Loucy (cell line): ENCODE measurements at regions not wholly inside any gene's neighbourhood (a gene's known extent, or its start where the extent isn't known, plus 50 kb on each side); places are given as distances from the start of the nearest gene placed in this dataset.

Experiments
- H2AFZ ChIP-seq: fragments of 200-600 bp; sonication (generic); 2 replicates; pipeline ENCODE4 v1.6.0; 2016; ENCODE audit warnings: antibody characterized with exemption, mild to moderate bottlenecking, low read length, moderate library complexity
- H3F3A ChIP-seq: fragments of 200-600 bp; 2 replicates; pipeline ENCODE4 v1.6.0; 2016; ENCODE audit warnings: antibody characterized with exemption, low read depth, mild to moderate bottlenecking
- H3K27me3 ChIP-seq: fragments of 200-600 bp; sonication (generic); 2 replicates; pipeline ENCODE4 v1.6.1; 2014; ENCODE audit warnings: low read length, mild to moderate bottlenecking; ENCODE audit not compliant: insufficient read depth, poor library complexity, severe bottlenecking
- H3K36me3 ChIP-seq: fragments of 200-600 bp; sonication (generic); 2 replicates; pipeline ENCODE4 v1.6.1; 2016; ENCODE audit warnings: low read length; ENCODE audit not compliant: insufficient read depth
- H3K4me1 ChIP-seq: fragments of 200-600 bp; sonication (generic); 2 replicates; pipeline ENCODE4 v1.5.1; 2014; ENCODE audit warnings: low read length, mild to moderate bottlenecking; ENCODE audit not compliant: insufficient read depth, poor library complexity, severe bottlenecking
- H3K4me2 ChIP-seq: fragments of 200-600 bp; sonication (generic); 2 replicates; pipeline ENCODE4 v1.6.0; 2014; ENCODE audit warnings: antibody characterized with exemption, low read length, low read depth, mild to moderate bottlenecking; ENCODE audit not compliant: poor library complexity, severe bottlenecking
- H3K4me3 ChIP-seq: fragments of 200-600 bp; sonication (generic); 2 replicates; pipeline ENCODE4 v1.5.1; 2014; ENCODE audit warnings: low read length, mild to moderate bottlenecking, mixed read lengths; ENCODE audit not compliant: poor library complexity, severe bottlenecking
- H3K79me2 ChIP-seq: fragments of 200-600 bp; sonication (generic); 2 replicates; pipeline ENCODE4 v1.6.1; 2014; ENCODE audit warnings: low read length; ENCODE audit not compliant: insufficient read depth
- H3K9ac ChIP-seq: fragments of 200-600 bp; sonication (generic); 2 replicates; pipeline ENCODE4 v1.6.0; 2014; ENCODE audit warnings: mild to moderate bottlenecking, low read depth, low read length, moderate library complexity; ENCODE audit not compliant: poor library complexity, severe bottlenecking
- H3K9me2 ChIP-seq: fragments of 200-600 bp; sonication (generic); replicated peaks from 2 replicates; pipeline ENCODE4 v1.6.1; 2016; ENCODE audit warnings: low read depth, low read length, mixed read lengths
- H3K9me3 ChIP-seq: fragments of 200-600 bp; sonication (generic); 2 replicates; pipeline ENCODE4 v1.6.1; 2014; ENCODE audit warnings: mild to moderate bottlenecking, antibody characterized with exemption, low read length, low read depth; ENCODE audit not compliant: insufficient read depth
- H4K20me1 ChIP-seq: fragments of 200-600 bp; sonication (generic); 2 replicates; pipeline ENCODE4 v1.6.0; 2014; ENCODE audit warnings: antibody characterized with exemption, low read length, mild to moderate bottlenecking; ENCODE audit not compliant: insufficient read depth, poor library complexity, severe bottlenecking
- EZH2phosphoT487 ChIP-seq: fragments of 200-600 bp; IDR thresholded peaks from 2 replicates; pipeline ENCODE4 v1.6.1; 2018; ENCODE audit warnings: antibody characterized with exemption, mild to moderate bottlenecking, moderate library complexity, borderline replicate concordance
- TF ChIP-seq, protein P1 (sequence below): fragments of 200-600 bp; sonication (generic); conservative IDR thresholded peaks from 2 replicates; pipeline ENCODE4 v1.5.1; 2014; ENCODE audit warnings: mild to moderate bottlenecking, antibody characterized with exemption, low read length

DNA sequence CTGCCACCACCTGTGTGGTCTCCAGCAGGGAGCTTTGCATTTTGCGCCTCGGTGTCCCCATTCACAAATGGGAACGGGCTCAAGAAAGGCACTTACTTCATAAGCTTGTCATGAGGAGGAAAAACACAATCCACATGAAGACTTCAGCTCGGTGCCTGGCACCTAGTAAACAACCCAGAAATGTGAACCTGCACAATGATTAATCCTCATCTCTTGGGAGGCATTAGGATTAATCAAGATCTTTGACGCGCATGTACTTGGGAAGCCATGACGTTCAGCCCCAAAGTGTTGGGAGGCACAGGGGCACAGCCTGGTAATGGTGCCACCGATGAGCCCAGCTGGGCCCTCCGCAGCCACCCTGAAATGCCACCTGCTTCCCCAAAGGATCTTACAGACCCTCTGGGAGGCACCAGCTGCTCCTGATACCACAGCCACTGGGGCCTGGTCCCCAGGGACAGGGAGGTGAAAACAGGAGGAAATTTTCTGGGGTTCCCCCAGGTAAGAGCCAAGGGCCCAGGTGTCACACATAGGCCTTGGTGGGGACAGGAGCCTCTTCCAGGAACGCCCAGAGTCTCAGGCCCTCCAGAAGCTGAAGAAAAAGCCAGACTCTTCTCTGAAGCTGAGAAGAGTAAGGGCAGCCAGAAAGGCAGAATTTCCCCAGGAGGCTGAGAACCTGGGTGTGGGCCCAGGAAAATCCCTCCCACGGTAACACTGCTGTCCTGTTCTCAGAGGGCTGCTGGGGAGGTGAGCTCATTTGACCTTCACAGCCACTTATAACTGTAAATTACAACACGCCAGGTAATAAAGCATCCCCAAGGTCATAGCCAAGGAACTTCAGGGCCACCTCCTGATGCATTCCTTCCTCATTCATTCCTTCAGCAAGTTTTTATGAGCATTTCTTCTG is 507.5 kb downstream of the SHQ1 start:
- no peak overlapping the region for H2AFZ ChIP-seq
- no peaks in the 10 kb centered on the region for H3K27me3 ChIP-seq
- TF ChIP-seq EZH2phosphoT487 = no peak
- TF ChIP-seq, protein P1, sequence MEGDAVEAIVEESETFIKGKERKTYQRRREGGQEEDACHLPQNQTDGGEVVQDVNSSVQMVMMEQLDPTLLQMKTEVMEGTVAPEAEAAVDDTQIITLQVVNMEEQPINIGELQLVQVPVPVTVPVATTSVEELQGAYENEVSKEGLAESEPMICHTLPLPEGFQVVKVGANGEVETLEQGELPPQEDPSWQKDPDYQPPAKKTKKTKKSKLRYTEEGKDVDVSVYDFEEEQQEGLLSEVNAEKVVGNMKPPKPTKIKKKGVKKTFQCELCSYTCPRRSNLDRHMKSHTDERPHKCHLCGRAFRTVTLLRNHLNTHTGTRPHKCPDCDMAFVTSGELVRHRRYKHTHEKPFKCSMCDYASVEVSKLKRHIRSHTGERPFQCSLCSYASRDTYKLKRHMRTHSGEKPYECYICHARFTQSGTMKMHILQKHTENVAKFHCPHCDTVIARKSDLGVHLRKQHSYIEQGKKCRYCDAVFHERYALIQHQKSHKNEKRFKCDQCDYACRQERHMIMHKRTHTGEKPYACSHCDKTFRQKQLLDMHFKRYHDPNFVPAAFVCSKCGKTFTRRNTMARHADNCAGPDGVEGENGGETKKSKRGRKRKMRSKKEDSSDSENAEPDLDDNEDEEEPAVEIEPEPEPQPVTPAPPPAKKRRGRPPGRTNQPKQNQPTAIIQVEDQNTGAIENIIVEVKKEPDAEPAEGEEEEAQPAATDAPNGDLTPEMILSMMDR = no peak
- H3K9me2 ChIP-seq = no peaks in the 10 kb centered on the region
- no peak overlapping the region for H3K4me2 ChIP-seq
- H3K36me3 ChIP-seq = no peaks in the 10 kb centered on the region
- no peaks in the 10 kb centered on the region for H4K20me1 ChIP-seq
- H3K4me3 ChIP-seq = no peak overlapping the region
- H3K4me1 ChIP-seq = peaks cover 40% of the 10 kb centered on the region
- no peak overlapping the region for H3K9ac ChIP-seq
- no peaks in the 10 kb centered on the region for H3K9me3 ChIP-seq
- no peaks in the 10 kb centered on the region for H3K79me2 ChIP-seq
- peaks cover 11% of the 10 kb centered on the region; the same call in 1 of the 2 replicates for H3F3A ChIP-seq

DNA sequence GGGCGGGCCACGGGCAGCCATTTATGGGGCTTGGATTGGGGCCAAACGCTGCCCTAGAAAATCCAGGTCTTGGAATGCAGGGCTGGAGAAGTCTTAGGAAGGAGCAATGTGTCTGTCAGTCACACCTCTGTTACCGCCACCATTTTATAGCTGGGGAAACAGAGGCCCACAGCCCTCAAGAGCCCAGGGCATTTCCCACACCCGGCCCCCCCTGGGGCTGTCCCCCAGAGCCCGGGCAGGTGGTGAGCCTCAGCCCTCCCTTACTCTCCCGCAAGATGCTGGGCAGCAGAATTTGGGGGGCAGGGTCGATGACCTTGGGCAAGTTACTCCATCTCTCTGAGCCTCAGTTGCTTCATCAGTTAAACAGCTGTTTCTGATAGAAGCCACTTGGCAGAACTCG is 508.2 kb downstream of the SHQ1 start:
- H3K4me1 ChIP-seq = peaks cover 33% of the 10 kb centered on the region
- peaks cover 11% of the 10 kb centered on the region; the same call in 1 of the 2 replicates for H3F3A ChIP-seq
- no peak overlapping the region for H3K4me2 ChIP-seq
- TF ChIP-seq, protein P1 = no peak
- no peak for TF ChIP-seq EZH2phosphoT487
- H2AFZ ChIP-seq = no peak overlapping the region
- H3K9ac ChIP-seq = no peak overlapping the region
- no peaks in the 10 kb centered on the region for H3K36me3 ChIP-seq
- H3K4me3 ChIP-seq = no peak overlapping the region
- H3K9me3 ChIP-seq = no peaks in the 10 kb centered on the region
- no peaks in the 10 kb centered on the region for H3K9me2 ChIP-seq
- no peaks in the 10 kb centered on the region for H3K27me3 ChIP-seq
- H3K79me2 ChIP-seq = no peaks in the 10 kb centered on the region
- H4K20me1 ChIP-seq = no peaks in the 10 kb centered on the region

DNA sequence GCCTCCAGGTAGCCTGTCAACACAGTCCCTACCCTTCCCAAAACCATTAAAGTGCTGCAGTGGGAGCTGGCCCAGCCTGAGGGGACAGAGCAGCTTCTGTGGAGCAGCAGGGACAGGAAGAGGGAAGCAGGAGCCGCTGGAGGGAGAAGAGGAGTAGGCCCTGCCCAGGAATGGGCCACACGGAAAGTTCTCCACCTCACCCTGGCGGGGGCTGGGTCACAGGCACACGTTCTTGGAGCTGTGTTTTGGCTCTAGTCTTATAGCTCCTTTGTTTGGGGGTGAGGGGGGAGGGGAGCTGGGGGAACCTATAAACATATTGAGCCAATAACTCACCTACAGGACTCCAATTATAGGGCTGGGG is 508.6 kb downstream of the SHQ1 start:
- Histone ChIP-seq H3F3A (peaks cover 11% of the 10 kb centered on the region; the same call in 1 of the 2 replicates), H2AFZ (no peak overlapping the region; the same call in 1 of the 2 replicates), H3K4me3 (no peak overlapping the region), H3K9ac (no peak overlapping the region), H3K9me2 (no peaks in the 10 kb centered on the region), H4K20me1 (no peaks in the 10 kb centered on the region), H3K4me1 (peaks cover 29% of the 10 kb centered on the region), H3K79me2 (no peaks in the 10 kb centered on the region), H3K9me3 (no peaks in the 10 kb centered on the region), H3K4me2 (no peak overlapping the region), H3K36me3 (no peaks in the 10 kb centered on the region), H3K27me3 (no peaks in the 10 kb centered on the region)
- TF ChIP-seq, protein P1 = no peak
- TF ChIP-seq EZH2phosphoT487 = no peak
